Astrocyte of the cerebellum (primary cell): ENCODE measurements at regions not wholly inside any gene's neighbourhood (a gene's known extent, or its start where the extent isn't known, plus 50 kb on each side); places are given as distances from the start of the nearest gene placed in this dataset.

Experiments used
- DNase-seq: peaks from one replicate; pipeline ENCODE4 v3.0.0-alpha.2; 2011; ENCODE audit warnings: low read depth
- H3K4me3 ChIP-seq: 2 replicates; pipeline ENCODE4 v1.5.1; 2011; ENCODE audit warnings: mild to moderate bottlenecking, low read depth, low read length, moderate library complexity
- CTCF ChIP-seq: IDR thresholded peaks from 2 replicates; pipeline ENCODE4 v1.5.1; 2012; ENCODE audit warnings: low read length, low read depth, moderate library complexity, mild to moderate bottlenecking; ENCODE audit errors: missing control alignments
- in situ Hi-C: cut with HindIII; loops from 2 replicates; pipeline ENCODE4 v1.10.0; 2017; ENCODE audit warnings: low sequenced_read_pairs

GRCh38 chr3:21860082-21860475 is 109.1 kb upstream of the ZNF385D start:
- TF ChIP-seq CTCF: no peak
- no peak for DNase-seq
- in situ Hi-C loops: no loop called here
- H3K4me3 ChIP-seq: no peak overlapping the region

- no peak overlapping the region for H3K4me3 ChIP-seq
- no peak for TF ChIP-seq CTCF
- in situ Hi-C loops: no loop called here
- DNase-seq: no peak
Observed at GRCh38 chr3:21860657-21861056, 109.6 kb upstream of the ZNF385D start.

GRCh38 chr3:21876782-21877181 is 125.8 kb upstream of the ZNF385D start:
- no peak for DNase-seq
- H3K4me3 ChIP-seq: no peak overlapping the region
- in situ Hi-C loops: no loop called here
- no peak for TF ChIP-seq CTCF

GRCh38 chr3:21877214-21877754 is 126.3 kb upstream of the ZNF385D start:
- no peak for DNase-seq
- no peak overlapping the region for H3K4me3 ChIP-seq
- in situ Hi-C loops: no loop called here
- TF ChIP-seq CTCF: no peak

GRCh38 chr3:21879184-21879886 is 128.3 kb upstream of the ZNF385D start:
- no peak for TF ChIP-seq CTCF
- in situ Hi-C loops: no loop called here
- DNase-seq: no peak

GRCh38 chr3:21888656-21889055 is 137.6 kb upstream of the ZNF385D start:
- no peak for TF ChIP-seq CTCF
- in situ Hi-C loops: no loop called here
- no peak overlapping the region for H3K4me3 ChIP-seq
- no peak for DNase-seq

More at GRCh38 chr3:21879184-21879886, 128.3 kb upstream of the ZNF385D start:
- H3K4me3 ChIP-seq: no peak overlapping the region
